ENCODE measurements at regions not wholly inside any gene's neighbourhood (a gene's known extent, or its start where the extent isn't known, plus 50 kb on each side); places are given as distances from the start of the nearest gene placed in this dataset.

DNA sequence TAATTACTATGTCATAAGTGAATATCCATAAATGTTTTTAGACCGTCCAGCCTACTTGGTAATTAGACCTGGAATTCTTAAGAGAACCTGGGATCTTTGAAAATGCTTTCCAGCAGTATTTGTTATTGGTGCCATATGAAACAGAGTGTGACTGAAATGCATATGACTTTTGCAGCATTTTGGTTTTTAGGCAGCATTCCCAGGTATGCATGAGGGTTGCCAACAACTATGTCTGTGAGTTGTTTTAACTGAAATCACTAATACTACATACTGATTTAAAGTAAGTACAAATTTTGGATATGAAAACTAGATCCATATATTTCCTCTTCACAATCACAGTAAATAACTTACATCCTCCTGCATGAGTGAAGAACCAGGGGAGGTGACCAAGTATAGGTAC, 437.7 kb upstream of the FAR2 start:
- TF ChIP-seq, protein P1, sequence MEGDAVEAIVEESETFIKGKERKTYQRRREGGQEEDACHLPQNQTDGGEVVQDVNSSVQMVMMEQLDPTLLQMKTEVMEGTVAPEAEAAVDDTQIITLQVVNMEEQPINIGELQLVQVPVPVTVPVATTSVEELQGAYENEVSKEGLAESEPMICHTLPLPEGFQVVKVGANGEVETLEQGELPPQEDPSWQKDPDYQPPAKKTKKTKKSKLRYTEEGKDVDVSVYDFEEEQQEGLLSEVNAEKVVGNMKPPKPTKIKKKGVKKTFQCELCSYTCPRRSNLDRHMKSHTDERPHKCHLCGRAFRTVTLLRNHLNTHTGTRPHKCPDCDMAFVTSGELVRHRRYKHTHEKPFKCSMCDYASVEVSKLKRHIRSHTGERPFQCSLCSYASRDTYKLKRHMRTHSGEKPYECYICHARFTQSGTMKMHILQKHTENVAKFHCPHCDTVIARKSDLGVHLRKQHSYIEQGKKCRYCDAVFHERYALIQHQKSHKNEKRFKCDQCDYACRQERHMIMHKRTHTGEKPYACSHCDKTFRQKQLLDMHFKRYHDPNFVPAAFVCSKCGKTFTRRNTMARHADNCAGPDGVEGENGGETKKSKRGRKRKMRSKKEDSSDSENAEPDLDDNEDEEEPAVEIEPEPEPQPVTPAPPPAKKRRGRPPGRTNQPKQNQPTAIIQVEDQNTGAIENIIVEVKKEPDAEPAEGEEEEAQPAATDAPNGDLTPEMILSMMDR (IDR thresholded peaks at IDR 0.05) = no peak
- TF ChIP-seq POLR2A (IDR thresholded peaks at IDR 0.05) = no peak

Data from right lobe of liver (tissue), 4 donors.